HepG2 (cell line): ENCODE measurements at regions not wholly inside any gene's neighbourhood (a gene's known extent, or its start where the extent isn't known, plus 50 kb on each side); places are given as distances from the start of the nearest gene placed in this dataset.

Experiments
- ATAC-seq: fragments of 200-7000 bp; cut with Tn5 transposase; 3 replicates; pipeline ENCODE4 v1.9.1; 2020; ENCODE audit warnings: mild to moderate bottlenecking, moderate library complexity
- BruUV-seq: library from RNA; stranded (reverse); fragments of 400-500 nt; replicated peaks from 2 replicates; lab custom pipeline; 2021; lab: Mats Ljungman, UMichigan
- CTCF ChIA-PET: fragments of 300-600 bp; formaldehyde crosslinking; extraction: SDS; loops from one replicate; lab custom pipeline; 2021; ENCODE audit warnings: low total read pairs, inconsistent platforms, low intra/inter-chr PET ratio; lab: Yijun Ruan, JAX
- POLR2A ChIA-PET: fragments of 350-600 bp; sonication (Branson Sonifier 250); formaldehyde crosslinking; loops from one replicate; lab custom pipeline; 2020; ENCODE audit warnings: antibody characterized with exemption, inconsistent platforms; lab: Yijun Ruan, JAX
- DNase-seq: peaks from one replicate; pipeline ENCODE4 v3.0.0-alpha.2; 2015; ENCODE audit warnings: low spot score
- FAIRE-seq: peaks from 3 replicates; lab custom pipeline; 2011; peaks lifted over from hg19 to GRCh38; lab: Jason Lieb, UNC
- H2AFZ ChIP-seq: one replicate; pipeline ENCODE4 v1.6.1; 2011; ENCODE audit warnings: low read length, inconsistent platforms
- H3K27ac ChIP-seq: fragments of 300-600 bp; 3 replicates; pipeline ENCODE4 v1.8.0; 2011; ENCODE audit warnings: mixed run types, mild to moderate bottlenecking, mixed read lengths, low read length, inconsistent platforms; ENCODE audit not compliant: insufficient read depth; ENCODE audit errors: extremely low read length
- H3K27me3 ChIP-seq, 2 experiments: fragments of 200-600 bp in 1 of 2; 2 replicates in 1 of 2; 3 replicates in 1 of 2; pipeline versions ENCODE4 v1.6.0 to v1.8.0; 2011; ENCODE audit warnings: low read length in 2 of 2, mild to moderate bottlenecking in 2 of 2, moderate library complexity in 2 of 2, inconsistent platforms in 1 of 2; ENCODE audit not compliant: insufficient read depth in 2 of 2, control insufficient read depth in 1 of 2
- H3K36me3 ChIP-seq, 2 experiments: fragments of 200-600 bp in 1 of 2; replicated peaks in 1 of 2; 2 replicates in 1 of 2; 3 replicates in 1 of 2; pipeline versions ENCODE4 v1.5.1 to v1.8.0; 2011; ENCODE audit warnings: low read length in 2 of 2, inconsistent platforms in 1 of 2; ENCODE audit not compliant: insufficient read depth in 2 of 2, control insufficient read depth in 1 of 2
- H3K4me1 ChIP-seq: 2 replicates; pipeline ENCODE4 v1.5.1; 2012; ENCODE audit warnings: low read length, inconsistent platforms; ENCODE audit not compliant: insufficient read depth
- H3K4me2 ChIP-seq: 2 replicates; pipeline ENCODE4 v1.6.0; 2011; ENCODE audit warnings: low read depth, low read length, inconsistent platforms
- H3K4me3 ChIP-seq, 3 experiments: fragments of 200-600 bp in 1 of 3; sonication (generic), shearing (Covaris generic) in 1 of 3; replicated peaks in 1 of 3; 2 replicates each; pipeline ENCODE4 v1.5.1; 2011 to 2016; ENCODE audit warnings: low read length in 3 of 3, inconsistent platforms in 2 of 3, low read depth in 2 of 3, mild to moderate bottlenecking in 2 of 3, control low read depth in 1 of 3, mixed read lengths in 1 of 3; ENCODE audit not compliant: insufficient read depth in 1 of 3
- H3K79me2 ChIP-seq: one replicate; pipeline ENCODE4 v1.6.1; 2011; ENCODE audit warnings: low read length, inconsistent platforms; ENCODE audit not compliant: insufficient read depth
- H3K9ac ChIP-seq: 2 replicates; pipeline ENCODE4 v1.6.0; 2011; ENCODE audit warnings: mild to moderate bottlenecking, low read depth, low read length, inconsistent platforms; ENCODE audit not compliant: insufficient read depth
- H3K9me3 ChIP-seq: 2 replicates; pipeline ENCODE4 v1.5.1; 2012; ENCODE audit warnings: mild to moderate bottlenecking, low read length
- H4K20me1 ChIP-seq: 2 replicates; pipeline ENCODE4 v1.6.0; 2011; ENCODE audit warnings: inconsistent platforms, mild to moderate bottlenecking, low read length, moderate library complexity; ENCODE audit not compliant: insufficient read depth
- NFYC ChIP-seq: IDR thresholded peaks from 2 replicates; pipeline ENCODE4 v1.6.1; 2016; ENCODE audit warnings: missing genetic modification reagents, missing compliant biosample characterization
- WGBS: methylation state at CpG from one replicate; pipeline ENCODE4 v1.1.6; 2017; ENCODE audit warnings: low lambda C conversion rate; 5-methylcytosine and 5-hydroxymethylcytosine counted together
- in situ Hi-C: cut with HindIII; loops from 2 replicates; pipeline ENCODE4 v1.10.0; 2017; ENCODE audit warnings: low pct_unique_long_range_greater_than_20kb; ENCODE audit not compliant: extremely low pct_ligation_motif_present
- intact Hi-C: fragments of 100-400 bp; cut with micrococcal nuclease; formaldehyde crosslinking; loops from one replicate; pipeline ENCODE4 v1.10.0; 2022; ENCODE audit not compliant: unreplicated experiment
- TF ChIP-seq, protein P1 (sequence below): sonication (generic); formaldehyde crosslinking; IDR thresholded peaks from 2 replicates; pipeline ENCODE4 v1.5.1; 2020; ENCODE audit warnings: missing genetic modification reagents, mild to moderate bottlenecking, borderline replicate concordance

DNA sequence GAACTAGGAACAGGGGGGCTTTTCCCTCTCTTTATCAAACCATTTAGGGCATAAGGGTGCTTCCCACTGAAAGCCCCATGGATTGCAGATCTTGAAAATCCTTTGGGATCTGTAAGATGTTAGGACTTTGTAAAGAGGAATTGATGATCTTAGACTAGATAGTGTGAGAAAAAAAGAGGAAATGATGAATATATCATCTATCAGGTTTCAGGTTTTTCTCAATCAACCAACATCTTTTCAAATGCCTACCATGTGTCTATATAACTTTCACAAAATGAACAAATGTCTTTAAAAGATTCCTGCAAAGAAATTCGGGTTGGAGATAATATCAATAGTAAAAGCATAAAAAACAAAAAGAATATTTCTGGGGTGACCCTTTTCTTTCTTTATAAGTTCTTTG is 50.1 kb downstream of the KCNC4 start:
- TF ChIP-seq, protein P1, sequence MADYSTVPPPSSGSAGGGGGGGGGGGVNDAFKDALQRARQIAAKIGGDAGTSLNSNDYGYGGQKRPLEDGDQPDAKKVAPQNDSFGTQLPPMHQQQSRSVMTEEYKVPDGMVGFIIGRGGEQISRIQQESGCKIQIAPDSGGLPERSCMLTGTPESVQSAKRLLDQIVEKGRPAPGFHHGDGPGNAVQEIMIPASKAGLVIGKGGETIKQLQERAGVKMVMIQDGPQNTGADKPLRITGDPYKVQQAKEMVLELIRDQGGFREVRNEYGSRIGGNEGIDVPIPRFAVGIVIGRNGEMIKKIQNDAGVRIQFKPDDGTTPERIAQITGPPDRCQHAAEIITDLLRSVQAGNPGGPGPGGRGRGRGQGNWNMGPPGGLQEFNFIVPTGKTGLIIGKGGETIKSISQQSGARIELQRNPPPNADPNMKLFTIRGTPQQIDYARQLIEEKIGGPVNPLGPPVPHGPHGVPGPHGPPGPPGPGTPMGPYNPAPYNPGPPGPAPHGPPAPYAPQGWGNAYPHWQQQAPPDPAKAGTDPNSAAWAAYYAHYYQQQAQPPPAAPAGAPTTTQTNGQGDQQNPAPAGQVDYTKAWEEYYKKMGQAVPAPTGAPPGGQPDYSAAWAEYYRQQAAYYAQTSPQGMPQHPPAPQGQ = no peak
- no peaks in the 10 kb centered on the region for H4K20me1 ChIP-seq
- no peak overlapping the region for H3K4me2 ChIP-seq
- no peaks in the 10 kb centered on the region for H3K9me3 ChIP-seq
- H3K9ac ChIP-seq = no peak overlapping the region
- DNase-seq = no peak
- 2% methylated on average over 1 of the region's 1 CpG for WGBS
- no peaks in the 10 kb centered on the region for H3K79me2 ChIP-seq
- BruUV-seq = no TSS peak
- no peak for ATAC-seq
- peaks cover 2 to 35% of the 10 kb centered on the region in 2 experiments; a peak in 3 of 5 replicates for H3K27me3 ChIP-seq
- no peak overlapping the region for H3K4me3 ChIP-seq
- no peak overlapping the region for H3K27ac ChIP-seq
- H3K36me3 ChIP-seq = no peaks in the 10 kb centered on the region
- in situ Hi-C loops (no loop called here), intact Hi-C loops (no loop called here)
- FAIRE-seq = no peak
- no peak overlapping the region for H2AFZ ChIP-seq
- ChIA-PET CTCF (no interaction called here), POLR2A (no interaction called here)
- H3K4me1 ChIP-seq = no peaks in the 10 kb centered on the region

DNA sequence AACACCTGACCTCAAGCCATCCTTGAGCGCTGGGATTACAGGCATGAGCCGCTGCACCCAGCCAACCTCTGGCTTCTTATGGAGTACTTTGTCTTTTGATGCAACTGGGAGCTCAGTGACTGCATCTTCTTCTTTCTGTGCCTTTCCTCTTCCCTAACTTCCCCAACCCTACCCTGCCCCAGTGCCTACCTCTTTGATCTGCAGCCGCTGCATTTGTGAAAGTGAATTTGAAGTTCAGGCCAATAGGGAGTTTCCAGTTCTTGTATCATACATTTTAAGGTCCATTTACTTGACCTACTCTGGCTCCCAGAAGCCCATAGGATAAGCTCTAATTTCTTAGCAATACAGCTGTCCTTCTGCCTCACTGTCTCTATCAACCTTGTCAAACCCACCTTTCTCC is 52.2 kb downstream of the KCNC4 start:
- WGBS = 31% methylated on average over 3 of the region's 3 CpGs
- ATAC-seq (no peak), FAIRE-seq (no peak), DNase-seq (no peak)
- no peaks in the 10 kb centered on the region for H4K20me1 ChIP-seq
- no TSS peak for BruUV-seq
- H3K4me3 ChIP-seq = no peak overlapping the region
- ChIA-PET CTCF (no interaction called here), POLR2A (no interaction called here)
- TF ChIP-seq NFYC (CRISPR knock-in tag) = no peak
- no peaks in the 10 kb centered on the region for H3K9me3 ChIP-seq
- in situ Hi-C loops = no loop called here
- H3K27ac ChIP-seq = no peak overlapping the region
- no peaks in the 10 kb centered on the region for H3K4me1 ChIP-seq
- no peak overlapping the region for H3K4me2 ChIP-seq
- intact Hi-C loops = no loop called here
- H3K36me3 ChIP-seq = no peaks in the 10 kb centered on the region
- H3K9ac ChIP-seq = no peak overlapping the region
- H2AFZ ChIP-seq = no peak overlapping the region
- no peaks in the 10 kb centered on the region for H3K79me2 ChIP-seq
- H3K27me3 ChIP-seq = peaks cover 0 to 39% of the 10 kb centered on the region in 2 experiments; a peak in 3 of 5 replicates
